GM18499 (cell line): ENCODE measurements at regions not wholly inside any gene's neighbourhood (a gene's known extent, or its start where the extent isn't known, plus 50 kb on each side); places are given as distances from the start of the nearest gene placed in this dataset.
"Not testable (repeated sequence)": the region's sequence is repeated elsewhere in the genome, so short reads cannot be mapped to it uniquely, and the experiment has no call there.

ENCODE experiments used
- ATAC-seq: cut with Tn5 transposase; IDR thresholded peaks from one replicate; pipeline ENCODE4 v1.9.1; 2021; ENCODE audit warnings: moderate number of reproducible peaks; ENCODE audit not compliant: insufficient read depth, unreplicated experiment

DNA sequence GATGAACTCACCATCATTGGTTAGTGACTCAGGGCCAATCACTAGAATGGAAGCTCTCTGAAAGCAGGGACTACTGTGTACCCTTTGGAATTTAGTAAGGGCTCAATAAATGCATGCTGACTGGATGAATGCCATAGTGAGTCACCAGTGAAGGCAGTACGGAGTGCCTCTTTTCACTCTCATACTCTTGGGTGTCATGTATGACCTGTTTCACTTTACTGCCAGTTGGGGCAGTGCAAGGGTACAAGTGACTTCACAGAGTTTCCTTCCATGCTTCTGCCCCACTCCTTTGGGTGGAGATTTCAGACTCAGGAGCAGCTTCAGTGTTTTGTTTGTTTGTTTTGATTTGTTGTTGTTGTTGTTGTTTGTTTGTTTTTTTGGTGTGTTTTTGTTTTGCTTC, 57.7 kb downstream of the SOX3 start:
- no peak for ATAC-seq

- no peak for ATAC-seq
These were observed 64.0 kb downstream of the SOX3 start for GRCh38 chrX:140440876-140441275.

DNA sequence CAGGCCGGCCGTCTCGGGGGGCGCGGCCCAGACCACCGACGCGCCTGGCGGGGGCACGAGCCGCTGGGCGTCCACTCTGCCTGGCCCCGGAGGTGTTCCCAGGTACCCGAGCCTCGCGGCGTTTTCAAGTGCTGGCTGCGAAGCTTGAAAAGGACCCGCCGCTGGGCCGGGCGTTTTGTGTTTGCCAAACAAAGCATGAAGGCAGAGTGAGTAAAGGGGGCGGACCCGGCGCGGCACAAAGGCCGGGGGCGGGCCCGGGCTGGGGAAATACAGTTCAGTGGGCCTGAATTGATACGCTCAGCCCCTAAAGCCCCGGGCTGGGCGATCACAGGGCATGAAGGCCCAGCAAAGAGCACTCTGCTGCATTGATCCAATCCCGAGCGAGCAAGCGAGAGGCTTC, 65.4 kb downstream of the SOX3 start:
- ATAC-seq, result no peak

DNA sequence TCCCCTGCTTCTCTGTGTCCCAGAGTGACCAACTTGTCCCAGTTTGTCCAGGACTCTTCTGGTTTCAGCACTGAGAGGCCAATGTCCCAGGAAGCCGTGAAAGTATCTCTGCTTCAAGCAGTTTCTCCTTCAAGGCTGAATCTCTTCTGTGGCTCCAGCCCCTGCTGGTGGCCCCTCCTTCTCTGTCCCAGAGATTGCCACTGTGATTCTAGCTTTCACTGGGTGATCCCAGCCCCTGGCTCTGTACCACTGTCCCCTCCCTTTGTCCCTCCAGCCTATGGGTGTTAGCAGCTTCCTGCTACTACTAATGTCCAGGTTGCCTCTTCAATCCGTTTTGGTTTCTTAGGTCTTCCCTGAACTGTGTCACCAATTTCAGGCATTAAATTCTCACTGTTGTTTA, 70.5 kb downstream of the SOX3 start:
- ATAC-seq, result no peak

GRCh38 chrX:140433582-140433981, 71.3 kb downstream of the SOX3 start:
- ATAC-seq, result no peak

DNA sequence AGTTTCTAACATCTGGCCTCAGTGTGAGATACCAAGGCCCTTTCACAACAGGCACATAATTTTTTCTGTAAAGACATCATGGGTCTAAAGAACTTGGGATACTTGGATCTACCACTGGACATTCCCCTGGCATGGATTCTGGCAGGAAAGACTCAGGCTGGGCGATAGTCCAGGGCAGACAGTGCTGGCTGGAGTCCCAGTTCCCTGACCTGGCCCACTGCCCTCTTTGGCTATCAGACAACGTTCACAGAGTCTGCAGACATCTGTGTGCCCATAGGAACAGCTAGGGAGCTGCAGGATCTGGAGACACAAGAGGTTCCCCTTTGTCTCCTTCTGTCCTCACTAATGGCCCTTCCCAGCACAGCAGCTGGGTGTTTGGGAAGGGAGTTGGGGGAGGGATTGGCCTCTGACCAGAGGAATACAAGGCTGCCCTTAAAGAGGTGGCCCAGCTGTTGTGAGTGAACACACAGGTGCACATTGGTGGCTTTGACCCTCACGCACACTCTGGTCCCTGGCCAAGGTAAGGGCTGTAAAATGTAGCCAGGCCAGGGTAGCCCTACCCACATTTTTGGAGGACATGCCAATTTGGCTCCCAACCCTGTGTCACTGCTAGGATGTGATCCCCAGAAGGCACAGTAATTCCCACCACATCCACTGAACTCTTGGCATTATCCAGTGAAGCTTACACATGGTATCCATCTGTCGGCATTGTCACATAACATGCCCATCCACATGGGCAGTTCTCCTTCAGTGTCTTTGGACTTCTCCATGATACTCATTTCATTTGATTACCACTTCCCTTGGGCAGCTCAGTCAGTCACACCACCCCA, 72.3 kb downstream of the SOX3 start:
- ATAC-seq, result no peak

DNA sequence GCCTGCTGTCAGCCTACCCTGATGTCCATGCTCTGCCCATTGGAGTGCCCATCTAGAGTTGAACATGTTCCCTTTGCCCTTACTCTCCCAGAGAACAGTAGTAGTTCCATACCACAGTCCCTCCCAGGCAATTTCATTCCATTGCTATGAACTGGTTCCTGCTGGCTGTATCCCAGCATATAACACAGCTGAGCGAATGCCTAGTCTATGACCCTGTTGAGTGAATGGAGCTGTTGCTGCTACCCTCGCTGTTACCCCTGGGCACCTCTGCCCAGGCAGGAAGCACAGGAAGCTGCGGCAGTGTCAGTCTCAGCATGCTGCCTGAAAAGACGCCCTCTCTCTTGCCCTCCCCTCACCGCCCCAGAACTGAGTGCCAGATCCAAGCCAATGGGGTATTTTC, 73.3 kb downstream of the SOX3 start:
- no peak for ATAC-seq

DNA sequence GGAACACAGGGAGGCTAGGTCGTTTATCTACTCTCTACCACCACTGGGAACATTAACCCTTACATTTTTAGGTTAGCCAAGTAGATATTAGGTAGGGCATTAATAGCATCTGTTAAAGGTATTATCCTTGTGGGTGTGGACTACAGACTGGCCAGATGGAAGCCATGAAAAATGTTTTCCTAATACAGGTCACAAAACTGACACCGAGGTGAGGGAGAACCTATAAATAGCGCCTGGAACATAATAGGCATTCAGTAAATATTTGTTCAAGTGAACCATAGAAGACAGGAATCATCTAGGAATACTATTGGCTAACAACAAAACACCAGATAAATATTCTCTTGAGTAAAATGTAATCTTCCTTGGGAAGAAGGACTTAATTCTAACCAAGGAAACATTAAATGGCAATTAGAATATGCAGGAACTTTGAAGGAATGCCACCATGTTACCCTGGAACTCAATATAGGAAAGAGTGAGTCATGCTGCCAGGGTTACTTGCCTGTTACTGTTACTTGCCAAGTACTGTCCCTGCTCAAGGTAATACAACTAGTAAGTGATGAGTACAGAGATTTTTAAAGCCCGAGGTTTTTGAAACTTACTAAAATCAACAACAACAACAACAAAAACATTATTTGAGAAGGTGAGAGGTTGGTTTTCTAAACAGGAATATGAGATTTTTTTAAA, 79.0 kb downstream of the SOX3 start:
- ATAC-seq, result no peak

- ATAC-seq, result no peak
These were observed 82.4 kb downstream of the SOX3 start for GRCh38 chrX:140422501-140422900.

DNA sequence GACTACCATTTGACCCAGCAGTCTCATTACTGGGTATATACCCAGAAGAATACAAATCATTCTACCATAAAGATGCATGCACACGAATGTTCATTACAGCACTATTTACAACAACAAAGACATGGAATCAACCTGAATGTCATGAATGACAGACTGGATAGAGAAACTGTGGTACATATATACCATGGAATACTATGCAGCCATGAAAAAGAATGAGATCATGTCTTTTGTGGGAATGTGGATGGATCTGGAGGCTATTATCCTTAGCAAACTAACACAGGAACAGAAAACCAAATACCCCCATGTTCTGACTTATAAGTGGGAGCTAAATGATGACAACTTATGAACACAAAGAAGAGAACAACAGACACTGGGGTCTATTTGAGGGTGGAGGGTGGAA, 102.7 kb downstream of the SOX3 start:
- ATAC-seq, result not testable (repeated sequence)

GRCh38 chrX:140396326-140396725, 108.5 kb downstream of the SOX3 start:
- not testable (repeated sequence) for ATAC-seq

GRCh38 chrX:140393507-140393906, 111.4 kb downstream of the SOX3 start:
- no peak for ATAC-seq

GRCh38 chrX:140391313-140391712, 113.6 kb downstream of the SOX3 start:
- no peak for ATAC-seq

- ATAC-seq, result no peak
These were observed 115.5 kb downstream of the SOX3 start for GRCh38 chrX:140389331-140389730.

- no peak for ATAC-seq
These were observed 142.0 kb downstream of the SOX3 start for GRCh38 chrX:140362861-140363260.

GRCh38 chrX:140360924-140361323, 143.9 kb downstream of the SOX3 start:
- no peak for ATAC-seq

DNA sequence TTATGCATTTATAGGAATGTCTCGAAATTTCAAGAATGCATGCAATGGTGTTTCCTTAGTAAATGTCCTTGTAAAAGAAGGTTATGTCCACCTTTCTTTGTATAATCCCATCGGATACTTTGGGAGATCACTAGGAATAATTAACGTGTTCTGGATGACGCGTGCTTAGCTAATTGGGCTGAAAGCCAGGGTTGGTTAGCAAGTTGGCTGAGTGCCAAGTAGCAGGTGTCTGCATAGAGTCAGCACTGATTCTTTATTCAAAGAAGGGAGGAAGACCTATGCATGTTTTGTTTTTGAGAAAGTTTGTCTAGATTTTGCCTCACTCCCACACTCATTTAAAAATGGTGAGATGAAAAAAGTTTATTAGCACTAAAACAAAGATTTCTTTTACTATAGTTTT, 144.6 kb downstream of the SOX3 start:
- ATAC-seq, result no peak

DNA sequence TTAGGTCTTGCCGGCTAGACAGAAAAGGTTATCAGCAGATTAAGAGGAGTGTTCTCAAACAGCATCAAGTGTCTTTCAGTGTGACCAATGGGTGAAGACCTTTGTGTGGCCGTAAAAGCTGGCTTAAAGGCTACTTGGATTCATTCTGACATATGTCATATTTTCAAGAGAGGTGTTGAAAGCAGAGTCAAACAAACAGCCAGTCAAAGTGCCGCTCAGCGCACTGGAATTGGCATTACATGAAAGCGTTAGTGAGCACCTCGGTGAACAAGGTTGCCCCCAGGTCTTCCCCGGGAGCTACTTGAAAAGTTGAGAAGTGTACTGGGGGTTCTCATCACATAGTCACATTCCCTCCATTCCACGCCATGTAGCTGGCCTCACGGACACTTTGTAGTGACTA, 148.9 kb downstream of the SOX3 start:
- no peak for ATAC-seq

DNA sequence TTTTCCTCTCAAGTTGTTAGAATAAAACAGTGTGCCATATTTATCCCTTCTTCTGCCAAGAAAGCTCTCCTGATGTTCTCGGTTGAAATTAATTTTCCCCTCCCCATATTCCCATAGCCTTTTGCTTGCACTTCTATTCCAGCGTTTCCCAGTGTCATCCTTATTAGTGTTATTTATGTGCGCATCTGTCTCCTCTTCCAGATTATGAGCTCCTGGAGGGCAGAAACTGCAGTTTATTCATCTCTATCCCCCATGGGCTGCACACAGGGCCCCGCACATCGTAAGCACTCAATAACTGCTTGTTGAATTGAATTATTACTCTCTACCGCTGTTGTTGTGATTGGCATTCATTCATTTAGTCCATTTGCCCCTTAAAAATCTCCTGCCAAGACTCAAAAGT, 149.4 kb downstream of the SOX3 start:
- no peak for ATAC-seq

DNA sequence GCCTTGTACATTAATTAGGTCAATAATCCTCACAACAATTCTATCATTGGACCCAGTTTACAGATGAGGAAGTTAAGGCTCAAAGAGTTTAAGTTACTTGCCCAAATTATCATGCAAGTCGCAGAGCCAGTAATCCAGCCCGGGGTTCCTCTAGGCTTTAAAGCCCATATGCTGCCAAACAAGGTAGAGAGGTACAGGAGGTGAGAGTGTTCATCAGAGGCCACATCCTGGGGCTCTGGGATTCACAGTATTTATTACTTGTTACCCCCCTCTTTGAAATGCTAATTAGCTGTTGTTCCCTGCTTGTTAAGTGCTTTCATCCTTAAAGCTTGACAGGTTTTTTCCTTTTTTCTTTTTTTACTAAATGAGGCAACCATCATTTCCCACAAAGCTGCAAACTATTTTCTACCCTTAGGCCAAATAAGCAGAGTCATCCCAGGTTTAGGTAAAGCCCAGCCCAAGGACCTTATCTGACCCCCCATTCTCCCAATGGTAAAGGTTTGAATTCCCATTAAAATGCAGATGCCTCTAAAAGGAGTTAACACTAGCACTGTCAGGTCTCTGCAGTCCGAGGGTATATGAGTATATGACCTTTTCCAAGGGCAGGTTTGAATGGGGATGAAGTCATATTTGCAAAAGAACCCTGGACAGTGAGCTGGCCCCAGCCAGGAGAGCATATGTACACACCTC, 150.3 kb downstream of the SOX3 start:
- no peak for ATAC-seq

DNA sequence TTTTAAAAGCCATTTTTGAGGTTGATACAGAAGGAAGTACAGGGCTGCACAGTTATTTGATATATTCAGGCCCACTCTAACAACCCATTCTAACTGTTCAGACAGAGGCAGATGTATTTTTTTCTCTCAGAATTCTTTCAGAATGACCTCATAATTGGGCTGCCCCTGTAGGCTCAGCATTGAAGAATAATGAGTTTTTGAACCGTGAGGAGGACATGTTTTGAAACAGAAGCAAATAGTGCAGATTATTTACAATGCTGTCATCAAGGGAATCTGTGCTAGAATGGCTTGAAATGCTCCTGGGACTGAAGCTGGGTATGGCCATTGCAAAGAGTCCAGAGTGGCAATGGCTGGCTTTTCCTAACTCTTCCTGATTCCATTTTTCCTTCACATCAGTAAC, 158.1 kb downstream of the SOX3 start:
- ATAC-seq, result no peak
